ENCODE measurements at regions not wholly inside any gene's neighbourhood (a gene's known extent, or its start where the extent isn't known, plus 50 kb on each side); places are given as distances from the start of the nearest gene placed in this dataset.

DNA sequence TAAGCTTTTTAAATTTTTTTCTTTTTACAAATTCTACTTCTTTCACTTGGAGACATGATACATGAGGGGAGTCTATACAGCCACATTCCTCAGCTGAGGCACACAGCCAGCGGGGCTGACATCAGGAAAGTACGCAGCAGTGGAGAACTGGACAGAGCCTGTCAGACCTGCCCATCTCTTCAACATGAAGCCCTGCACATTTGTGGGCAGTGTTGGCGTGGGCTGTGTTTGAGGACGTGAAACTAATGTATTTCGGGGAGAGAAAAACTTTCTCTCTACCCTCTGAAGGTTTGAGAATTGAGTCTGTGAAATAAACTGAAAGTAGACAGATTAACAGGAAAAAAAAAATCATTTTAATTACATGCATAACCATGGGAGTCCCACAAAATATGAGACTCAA lies 84.8 kb upstream of the HTATIP2 start:
- TF ChIP-seq, protein P1, sequence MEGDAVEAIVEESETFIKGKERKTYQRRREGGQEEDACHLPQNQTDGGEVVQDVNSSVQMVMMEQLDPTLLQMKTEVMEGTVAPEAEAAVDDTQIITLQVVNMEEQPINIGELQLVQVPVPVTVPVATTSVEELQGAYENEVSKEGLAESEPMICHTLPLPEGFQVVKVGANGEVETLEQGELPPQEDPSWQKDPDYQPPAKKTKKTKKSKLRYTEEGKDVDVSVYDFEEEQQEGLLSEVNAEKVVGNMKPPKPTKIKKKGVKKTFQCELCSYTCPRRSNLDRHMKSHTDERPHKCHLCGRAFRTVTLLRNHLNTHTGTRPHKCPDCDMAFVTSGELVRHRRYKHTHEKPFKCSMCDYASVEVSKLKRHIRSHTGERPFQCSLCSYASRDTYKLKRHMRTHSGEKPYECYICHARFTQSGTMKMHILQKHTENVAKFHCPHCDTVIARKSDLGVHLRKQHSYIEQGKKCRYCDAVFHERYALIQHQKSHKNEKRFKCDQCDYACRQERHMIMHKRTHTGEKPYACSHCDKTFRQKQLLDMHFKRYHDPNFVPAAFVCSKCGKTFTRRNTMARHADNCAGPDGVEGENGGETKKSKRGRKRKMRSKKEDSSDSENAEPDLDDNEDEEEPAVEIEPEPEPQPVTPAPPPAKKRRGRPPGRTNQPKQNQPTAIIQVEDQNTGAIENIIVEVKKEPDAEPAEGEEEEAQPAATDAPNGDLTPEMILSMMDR (IDR thresholded peaks at IDR 0.05; ENCODE audit: insufficient read depth, low read depth, low read length), result no peak
- peaks cover 1% of the 10 kb centered on the region for H3K27me3 ChIP-seq (ENCODE audit: control insufficient read depth, insufficient read depth, low read length)
- DNase-seq (ENCODE audit: low read depth), result no peak
- no peaks in the 10 kb centered on the region for H3K36me3 ChIP-seq (ENCODE audit: control insufficient read depth, insufficient read depth, low read length)
- POLR2A ChIA-PET, result no interaction called here
- CTCF ChIA-PET, result interaction anchor here (1.4 kb wide), 1 partner anchor 9 kb away, joined by 3 read pairs; no protein-coding TSS in a partner anchor
- H3K4me3 ChIP-seq (ENCODE audit: low read depth, low read length), result no peak overlapping the region

DNA sequence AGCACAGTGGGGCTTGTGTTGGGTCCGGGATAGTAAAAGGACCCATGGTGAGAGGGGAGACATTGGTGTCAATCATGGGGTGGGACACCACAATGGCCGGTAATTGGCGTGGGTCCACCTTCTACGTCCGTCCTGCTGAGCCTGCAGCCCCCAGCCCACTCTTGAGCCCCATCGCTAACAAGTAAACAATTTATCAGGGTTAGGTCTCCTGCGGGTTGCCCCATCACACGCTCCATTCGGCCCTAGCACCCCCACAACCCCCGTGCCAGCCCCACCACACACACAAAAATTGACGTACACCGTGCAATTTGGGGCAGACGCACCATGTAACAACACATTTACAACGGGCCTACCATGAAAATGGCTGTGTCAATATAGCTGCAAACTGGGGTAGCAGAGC lies 86.5 kb upstream of the HTATIP2 start:
- POLR2A ChIA-PET, result no interaction called here
- no peak for DNase-seq (ENCODE audit: low read depth)
- Histone ChIP-seq H3K4me3 (ENCODE audit: low read depth, low read length) (no peak overlapping the region), H3K36me3 (ENCODE audit: control insufficient read depth, insufficient read depth, low read length) (no peaks in the 10 kb centered on the region), H3K27me3 (ENCODE audit: control insufficient read depth, insufficient read depth, low read length) (peaks cover 1% of the 10 kb centered on the region)
- TF ChIP-seq, protein P1 (IDR thresholded peaks at IDR 0.05; ENCODE audit: insufficient read depth, low read depth, low read length), result no peak
- CTCF ChIA-PET, result no interaction called here

DNA sequence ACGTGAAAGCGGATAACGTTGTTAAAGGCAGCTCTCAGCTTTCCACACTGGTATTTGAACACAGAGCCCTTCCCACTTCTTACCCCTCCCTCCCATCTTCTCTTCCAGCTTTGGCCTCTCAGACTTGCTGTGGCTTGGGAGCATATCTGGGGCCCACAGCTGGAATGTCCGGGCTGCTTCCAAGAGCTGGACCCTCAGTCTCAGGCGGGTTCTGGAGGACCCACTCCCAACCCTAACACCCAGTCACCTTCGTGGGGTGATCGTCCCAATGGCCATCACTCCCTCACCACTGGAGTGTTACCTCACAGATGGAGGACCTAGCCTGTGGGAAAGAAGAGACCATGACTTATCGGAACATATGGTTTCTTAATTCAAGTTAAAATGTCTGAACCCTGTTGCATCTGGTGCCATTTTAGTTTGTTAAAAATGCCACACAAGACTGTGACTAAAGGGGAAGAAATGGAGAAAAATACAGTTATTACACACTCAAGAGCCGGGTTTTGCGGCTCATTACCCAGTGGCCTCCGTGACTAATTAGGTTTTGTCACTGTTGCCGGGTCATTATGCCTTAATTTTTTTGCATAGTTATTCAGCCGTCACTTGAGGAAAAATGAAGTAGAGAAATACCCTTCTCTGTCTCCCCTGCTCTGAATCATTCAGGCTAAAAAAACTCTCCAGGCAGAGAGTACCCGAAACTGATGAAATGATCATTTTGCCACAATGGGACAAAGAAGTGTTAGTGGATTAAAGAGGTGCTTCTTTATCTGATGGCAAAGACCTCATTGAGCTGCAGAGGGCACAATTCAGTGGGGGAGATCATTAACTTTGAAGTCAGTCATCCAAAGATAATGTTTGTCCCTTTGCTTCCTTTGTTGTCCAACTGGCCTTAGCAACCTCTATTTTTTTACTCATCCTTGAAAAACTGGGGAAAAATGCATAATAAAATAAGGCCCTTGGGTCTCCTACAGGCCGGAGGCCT lies 87.2 kb upstream of the HTATIP2 start:
- H3K27me3 ChIP-seq (ENCODE audit: control insufficient read depth, insufficient read depth, low read length), result peaks cover 1% of the 10 kb centered on the region
- CTCF ChIA-PET, result no interaction called here
- no peak overlapping the region for H3K4me3 ChIP-seq (ENCODE audit: low read depth, low read length)
- TF ChIP-seq, protein P1 (IDR thresholded peaks at IDR 0.05; ENCODE audit: insufficient read depth, low read depth, low read length), result no peak
- H3K36me3 ChIP-seq (ENCODE audit: control insufficient read depth, insufficient read depth, low read length), result no peaks in the 10 kb centered on the region
- POLR2A ChIA-PET, result no interaction called here
- no peak for DNase-seq (ENCODE audit: low read depth)

DNA sequence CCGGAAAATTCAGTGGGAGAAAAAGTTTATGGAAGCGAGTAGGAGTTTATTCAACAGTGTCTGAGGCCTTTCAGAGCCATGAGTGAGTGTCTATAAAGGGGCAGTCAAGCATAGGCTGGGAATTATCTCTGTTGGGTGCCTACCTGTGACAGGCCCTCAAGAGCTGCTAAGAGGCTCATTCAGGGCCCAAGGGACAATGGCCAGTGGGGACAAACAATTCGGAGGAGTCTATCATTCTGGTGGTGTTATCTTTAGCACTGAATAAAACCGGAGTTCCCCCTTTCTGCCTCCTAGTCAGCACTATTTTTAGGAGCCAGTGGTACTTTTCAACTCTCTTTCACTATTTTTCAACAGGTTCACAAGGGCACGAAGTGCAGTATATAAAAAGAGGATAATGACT lies 89.5 kb upstream of the HTATIP2 start:
- DNase-seq (ENCODE audit: low read depth), result no peak
- ChIA-PET POLR2A (no interaction called here), CTCF (no interaction called here)
- H3K4me3 ChIP-seq (ENCODE audit: low read depth, low read length), result no peak overlapping the region
- peaks cover 1% of the 10 kb centered on the region for H3K27me3 ChIP-seq (ENCODE audit: control insufficient read depth, insufficient read depth, low read length)
- H3K36me3 ChIP-seq (ENCODE audit: control insufficient read depth, insufficient read depth, low read length), result no peaks in the 10 kb centered on the region
- TF ChIP-seq, protein P1 (IDR thresholded peaks at IDR 0.05; ENCODE audit: insufficient read depth, low read depth, low read length), result no peak

DNA sequence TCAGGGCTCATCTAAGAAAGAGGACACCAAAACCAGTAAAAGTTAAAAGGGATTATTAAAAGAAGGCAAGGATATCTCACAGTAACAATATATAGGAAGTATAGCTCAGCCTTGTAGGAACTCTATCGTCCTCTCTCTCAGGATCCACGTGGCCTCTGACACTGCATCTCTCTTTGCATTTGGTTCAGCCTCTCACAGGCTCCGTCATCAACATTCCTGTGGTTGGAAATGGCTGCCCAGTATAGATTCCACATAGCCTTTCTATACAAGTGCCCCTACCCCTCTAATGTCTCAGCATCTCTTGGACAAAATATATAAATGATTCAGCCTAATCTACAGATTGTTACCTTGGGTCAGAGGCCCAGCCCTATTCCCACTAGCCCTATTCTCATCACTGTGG lies 101.3 kb upstream of the DBX1 start:
- Histone ChIP-seq H3K27me3 (ENCODE audit: control insufficient read depth, insufficient read depth, low read length) (no peaks in the 10 kb centered on the region), H3K4me3 (ENCODE audit: low read depth, low read length) (no peak overlapping the region), H3K36me3 (ENCODE audit: control insufficient read depth, insufficient read depth, low read length) (no peaks in the 10 kb centered on the region)
- DNase-seq (ENCODE audit: low read depth), result no peak
- CTCF ChIA-PET, result no interaction called here
- TF ChIP-seq, protein P1 (IDR thresholded peaks at IDR 0.05; ENCODE audit: insufficient read depth, low read depth, low read length), result no peak
- POLR2A ChIA-PET, result no interaction called here

Data from BJ (cell line).